K562 (cell line): ENCODE measurements at regions not wholly inside any gene's neighbourhood (a gene's known extent, or its start where the extent isn't known, plus 50 kb on each side); places are given as distances from the start of the nearest gene placed in this dataset.

Experiments used
- ATAC-seq: fragments of 200-7000 bp; cut with Tn5 transposase; 3 replicates; pipeline ENCODE4 v1.9.1; 2020; ENCODE audit warnings: moderate library complexity
- BruUV-seq: library from RNA; stranded (reverse); fragments of 400-500 nt; replicated peaks from 2 replicates; lab custom pipeline; 2021; lab: Mats Ljungman, UMichigan
- CTCF ChIA-PET: fragments of 300-600 bp; formaldehyde crosslinking; extraction: SDS; loops from one replicate; lab custom pipeline; 2021; ENCODE audit warnings: low intra/inter-chr PET ratio; lab: Yijun Ruan, JAX
- POLR2A ChIA-PET: fragments of 300-600, 350-650 bp; sonication (Branson Sonifier 250); formaldehyde crosslinking; extraction: SDS; loops from one replicate; lab custom pipeline; 2021; ENCODE audit warnings: antibody characterized with exemption, inconsistent platforms; lab: Yijun Ruan, JAX
- DNase-seq, 4 experiments: peaks; one replicate each; pipeline versions ENCODE4 v3.0.0 to v3.0.0-alpha.2; 2011 to 2018; ENCODE audit warnings: low spot score in 3 of 4, mixed read lengths in 3 of 4; ENCODE audit errors: extremely low read depth in 1 of 4
- FAIRE-seq: peaks from 2 replicates; lab custom pipeline; 2011; peaks lifted over from hg19 to GRCh38; lab: Jason Lieb, UNC
- H2AFZ ChIP-seq: 2 replicates; pipeline ENCODE4 v1.6.0; 2011; ENCODE audit warnings: low read depth, low read length, control low read depth, inconsistent platforms
- H3K27ac ChIP-seq: fragments of 200-600 bp; 3 replicates; pipeline ENCODE4 v1.8.0; 2011; ENCODE audit warnings: low read depth, mild to moderate bottlenecking, control low read depth, inconsistent platforms, low read length, moderate library complexity, mixed read lengths; ENCODE audit errors: extremely low read depth
- H3K27me3 ChIP-seq, 2 experiments: fragments of 300-600 bp in 1 of 2; 2 replicates in 1 of 2; 3 replicates in 1 of 2; pipeline versions ENCODE4 v1.6.0 to v1.8.0; 2011; ENCODE audit warnings: inconsistent platforms in 2 of 2, low read length in 2 of 2, mild to moderate bottlenecking in 1 of 2, mixed read lengths in 1 of 2, moderate library complexity in 1 of 2; ENCODE audit not compliant: control insufficient read depth in 2 of 2, insufficient read depth in 2 of 2
- H3K36me3 ChIP-seq: fragments of 300-600 bp; 3 replicates; pipeline ENCODE4 v1.8.0; 2011; ENCODE audit warnings: mild to moderate bottlenecking, low read length, inconsistent platforms; ENCODE audit not compliant: control insufficient read depth, insufficient read depth
- H3K4me1 ChIP-seq, 2 experiments: fragments of 200-600 bp in 1 of 2; replicated peaks in 1 of 2; 2 replicates in 1 of 2; 3 replicates in 1 of 2; pipeline versions ENCODE4 v1.5.1 to v1.8.0; 2011; ENCODE audit warnings: inconsistent platforms in 2 of 2, low read length in 2 of 2, mild to moderate bottlenecking in 1 of 2, mixed read lengths in 1 of 2, moderate library complexity in 1 of 2; ENCODE audit not compliant: control insufficient read depth in 2 of 2, insufficient read depth in 2 of 2
- H3K4me2 ChIP-seq: 2 replicates; pipeline ENCODE4 v1.6.1; 2011; ENCODE audit warnings: low read length, control low read depth, inconsistent platforms, mixed read lengths; ENCODE audit not compliant: insufficient read depth
- H3K4me3 ChIP-seq: fragments of 200-600 bp; sonication (generic), shearing (Covaris generic); 2 replicates; pipeline ENCODE4 v1.5.1; 2016; ENCODE audit warnings: control low read depth, inconsistent platforms
- H3K79me2 ChIP-seq: fragments of 200-600 bp; 3 replicates; pipeline ENCODE4 v1.8.0; 2011; ENCODE audit warnings: low read length, inconsistent platforms; ENCODE audit not compliant: control insufficient read depth, insufficient read depth
- H3K9ac ChIP-seq, 2 experiments: 2 replicates each; pipeline versions ENCODE4 v1.6.0 to v1.6.1; 2011; ENCODE audit warnings: low read depth in 2 of 2, low read length in 2 of 2, control low read depth in 1 of 2, inconsistent platforms in 1 of 2, mild to moderate bottlenecking in 1 of 2, mixed read lengths in 1 of 2; ENCODE audit not compliant: insufficient read depth in 1 of 2
- H3K9me1 ChIP-seq: one replicate; pipeline ENCODE4 v1.6.0; 2011; ENCODE audit warnings: inconsistent platforms, mild to moderate bottlenecking, low read length, moderate library complexity; ENCODE audit not compliant: control insufficient read depth, insufficient read depth
- H3K9me3 ChIP-seq: replicated peaks from 2 replicates; pipeline ENCODE4 v1.5.1; 2011; ENCODE audit warnings: low read depth, low read length, inconsistent platforms; ENCODE audit not compliant: control insufficient read depth, insufficient read depth
- H4K20me1 ChIP-seq: replicated peaks from 2 replicates; pipeline ENCODE4 v1.6.1; 2011; ENCODE audit warnings: low read length, inconsistent platforms, mixed read lengths; ENCODE audit not compliant: control insufficient read depth, insufficient read depth
- BRD4 ChIP-seq: fragments of 200-600 bp; sonication (generic); IDR thresholded peaks from 2 replicates; pipeline ENCODE4 v1.6.1; 2017; ENCODE audit warnings: inconsistent platforms
- CC2D1A ChIP-seq: fragments of 450-650 bp; IDR thresholded peaks from 2 replicates; pipeline ENCODE4 v1.6.1; 2017; ENCODE audit warnings: mild to moderate bottlenecking
- DMBX1 ChIP-seq: fragments of 250-450 bp; sonication (Bioruptor Pico); IDR thresholded peaks from 2 replicates; pipeline ENCODE4 v1.8.0; 2022; ENCODE audit warnings: inconsistent platforms, mild to moderate bottlenecking, moderate library complexity, borderline replicate concordance
- EWSR1 ChIP-seq: fragments of 450-650 bp; IDR thresholded peaks from 2 replicates; pipeline ENCODE4 v1.6.1; 2018; ENCODE audit warnings: borderline replicate concordance, mild to moderate bottlenecking, low read depth, moderate library complexity; ENCODE audit not compliant: partially characterized antibody
- KLF6 ChIP-seq: fragments of 250-450 bp; sonication (Bioruptor Pico); IDR thresholded peaks from 2 replicates; pipeline ENCODE4 v1.4.0; 2020; ENCODE audit warnings: mild to moderate bottlenecking, moderate library complexity, borderline replicate concordance
- NFIC ChIP-seq: fragments of 450-650 bp; IDR thresholded peaks from 2 replicates; pipeline ENCODE4 v1.6.1; 2017; ENCODE audit warnings: mild to moderate bottlenecking, inconsistent platforms
- PHB ChIP-seq: fragments of 250-450 bp; sonication (Bioruptor Pico); IDR thresholded peaks from 2 replicates; pipeline ENCODE4 v1.5.0; 2021
- TOE1 ChIP-seq, 2 experiments: fragments of 450-650 bp in 1 of 2; sonication (generic) in 1 of 2; formaldehyde crosslinking in 1 of 2; IDR thresholded peaks; 2 replicates each; pipeline versions ENCODE4 v1.7.1 to v1.8.0; 2016 to 2022; ENCODE audit warnings: borderline replicate concordance in 2 of 2, mild to moderate bottlenecking in 2 of 2, antibody characterized with exemption in 1 of 2, inconsistent platforms in 1 of 2, low read depth in 1 of 2, missing genetic modification reagents in 1 of 2, moderate library complexity in 1 of 2
- YY1 ChIP-seq, 3 experiments: IDR thresholded peaks; 2 replicates each; pipeline ENCODE4 v1.6.1; 2011; ENCODE audit warnings: low read length in 2 of 3, mild to moderate bottlenecking in 2 of 3, moderate library complexity in 2 of 3, borderline replicate concordance in 1 of 3, control low read depth in 1 of 3, low read depth in 1 of 3; ENCODE audit not compliant: insufficient read depth in 3 of 3, insufficient replicate concordance in 2 of 3, control insufficient read depth in 1 of 3, insufficient read length in 1 of 3; ENCODE audit errors: extremely low read depth in 1 of 3
- ZNF699 ChIP-seq: fragments of 250-450 bp; sonication (Bioruptor Pico); IDR thresholded peaks from 2 replicates; pipeline ENCODE4 v1.8.0; 2021; ENCODE audit warnings: mild to moderate bottlenecking, moderate library complexity; ENCODE audit not compliant: insufficient replicate concordance
- WGBS: fragments of 100-300 bp; shearing (Covaris generic); methylation state at CpG from one replicate; pipeline ENCODE4 v1.1.6; 2016; ENCODE audit warnings: low coverage, mixed read lengths; ENCODE audit not compliant: insufficient coverage; ENCODE audit errors: missing lambda C conversion rate; 5-methylcytosine and 5-hydroxymethylcytosine counted together
- in situ Hi-C: fragments of 300-500 bp; cut with MboI; formaldehyde crosslinking; loops from 4 replicates; pipeline ENCODE4 v1.15.0; 2018; ENCODE audit warnings: inconsistent platforms, mixed read lengths
- intact Hi-C: fragments of 100-400 bp; cut with micrococcal nuclease; formaldehyde crosslinking; loops from 2 replicates; pipeline ENCODE4 v1.14.2; 2022
- TF ChIP-seq, protein P1 (sequence below): fragments of 250-450 bp; sonication (Bioruptor Pico); IDR thresholded peaks from 2 replicates; pipeline ENCODE4 v1.5.0; 2021; ENCODE audit warnings: mild to moderate bottlenecking, borderline replicate concordance
- TF ChIP-seq, protein P2 (sequence below): fragments of 250-450 bp; sonication (Bioruptor Pico); IDR thresholded peaks from 2 replicates; pipeline ENCODE4 v1.4.0; 2020; ENCODE audit warnings: mild to moderate bottlenecking, moderate library complexity, borderline replicate concordance
- TF ChIP-seq, protein P3 (sequence below): fragments of 450-650 bp; formaldehyde crosslinking; IDR thresholded peaks from 2 replicates; pipeline ENCODE4 v1.4.0; 2022; ENCODE audit warnings: missing genetic modification characterization

GRCh38 chr10:111199587-111199986, 122.8 kb downstream of the ADRA2A start:
- Histone ChIP-seq H2AFZ (no peak overlapping the region), H3K27ac (no peak overlapping the region), H3K4me2 (no peak overlapping the region), H3K36me3 (no peaks in the 10 kb centered on the region), H3K9me3 (no peaks in the 10 kb centered on the region), H3K4me1 (no peaks in the 10 kb centered on the region), H3K79me2 (no peaks in the 10 kb centered on the region), H3K9me1 (no peaks in the 10 kb centered on the region), H3K4me3 (no peak overlapping the region), H4K20me1 (no peaks in the 10 kb centered on the region), H3K27me3 (no peaks in the 10 kb centered on the region), H3K9ac (no peak overlapping the region)
- in situ Hi-C loops (no loop called here), intact Hi-C loops (no loop called here)
- no peak for ATAC-seq
- no peak for FAIRE-seq
- WGBS: 0% methylated on average over 4 of the region's 4 CpGs
- POLR2A ChIA-PET: no interaction called here
- TF ChIP-seq TOE1 (IDR thresholded peaks at IDR 0.05; ENCODE audit: borderline replicate concordance) (no peak), TOE1 (CRISPR knock-in tag; IDR thresholded peaks at IDR 0.05; ENCODE audit: borderline replicate concordance, low read depth) (no peak), KLF6 (CRISPR knock-in tag) (no peak), ZNF699 (CRISPR knock-in tag) (no peak), EWSR1 (no peak), NFIC (no peak), PHB (CRISPR knock-in tag) (no peak), CC2D1A (no peak), YY1 (IDR thresholded peaks at IDR 0.05; ENCODE audit: borderline replicate concordance in 1 of 3, control insufficient read depth in 1 of 3, extremely low read depth in 1 of 3, insufficient read depth in 3 of 3, insufficient read length in 1 of 3, insufficient replicate concordance in 2 of 3, low read depth in 1 of 3, low read length in 2 of 3) (no peak), BRD4 (no peak), DMBX1 (CRISPR knock-in tag) (no peak)
- TF ChIP-seq, protein P1, sequence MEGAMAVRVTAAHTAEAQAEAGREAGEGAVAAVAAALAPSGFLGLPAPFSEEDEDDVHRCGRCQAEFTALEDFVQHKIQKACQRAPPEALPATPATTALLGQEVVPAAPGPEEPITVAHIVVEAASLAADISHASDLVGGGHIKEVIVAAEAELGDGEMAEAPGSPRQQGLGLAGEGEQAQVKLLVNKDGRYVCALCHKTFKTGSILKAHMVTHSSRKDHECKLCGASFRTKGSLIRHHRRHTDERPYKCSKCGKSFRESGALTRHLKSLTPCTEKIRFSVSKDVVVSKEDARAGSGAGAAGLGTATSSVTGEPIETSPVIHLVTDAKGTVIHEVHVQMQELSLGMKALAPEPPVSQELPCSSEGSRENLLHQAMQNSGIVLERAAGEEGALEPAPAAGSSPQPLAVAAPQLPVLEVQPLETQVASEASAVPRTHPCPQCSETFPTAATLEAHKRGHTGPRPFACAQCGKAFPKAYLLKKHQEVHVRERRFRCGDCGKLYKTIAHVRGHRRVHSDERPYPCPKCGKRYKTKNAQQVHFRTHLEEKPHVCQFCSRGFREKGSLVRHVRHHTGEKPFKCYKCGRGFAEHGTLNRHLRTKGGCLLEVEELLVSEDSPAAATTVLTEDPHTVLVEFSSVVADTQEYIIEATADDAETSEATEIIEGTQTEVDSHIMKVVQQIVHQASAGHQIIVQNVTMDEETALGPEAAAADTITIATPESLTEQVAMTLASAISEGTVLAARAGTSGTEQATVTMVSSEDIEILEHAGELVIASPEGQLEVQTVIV (CRISPR knock-in tag): no peak
- TF ChIP-seq, protein P2, sequence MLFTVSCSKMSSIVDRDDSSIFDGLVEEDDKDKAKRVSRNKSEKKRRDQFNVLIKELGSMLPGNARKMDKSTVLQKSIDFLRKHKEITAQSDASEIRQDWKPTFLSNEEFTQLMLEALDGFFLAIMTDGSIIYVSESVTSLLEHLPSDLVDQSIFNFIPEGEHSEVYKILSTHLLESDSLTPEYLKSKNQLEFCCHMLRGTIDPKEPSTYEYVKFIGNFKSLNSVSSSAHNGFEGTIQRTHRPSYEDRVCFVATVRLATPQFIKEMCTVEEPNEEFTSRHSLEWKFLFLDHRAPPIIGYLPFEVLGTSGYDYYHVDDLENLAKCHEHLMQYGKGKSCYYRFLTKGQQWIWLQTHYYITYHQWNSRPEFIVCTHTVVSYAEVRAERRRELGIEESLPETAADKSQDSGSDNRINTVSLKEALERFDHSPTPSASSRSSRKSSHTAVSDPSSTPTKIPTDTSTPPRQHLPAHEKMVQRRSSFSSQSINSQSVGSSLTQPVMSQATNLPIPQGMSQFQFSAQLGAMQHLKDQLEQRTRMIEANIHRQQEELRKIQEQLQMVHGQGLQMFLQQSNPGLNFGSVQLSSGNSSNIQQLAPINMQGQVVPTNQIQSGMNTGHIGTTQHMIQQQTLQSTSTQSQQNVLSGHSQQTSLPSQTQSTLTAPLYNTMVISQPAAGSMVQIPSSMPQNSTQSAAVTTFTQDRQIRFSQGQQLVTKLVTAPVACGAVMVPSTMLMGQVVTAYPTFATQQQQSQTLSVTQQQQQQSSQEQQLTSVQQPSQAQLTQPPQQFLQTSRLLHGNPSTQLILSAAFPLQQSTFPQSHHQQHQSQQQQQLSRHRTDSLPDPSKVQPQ (CRISPR knock-in tag): no peak
- TF ChIP-seq, protein P3, sequence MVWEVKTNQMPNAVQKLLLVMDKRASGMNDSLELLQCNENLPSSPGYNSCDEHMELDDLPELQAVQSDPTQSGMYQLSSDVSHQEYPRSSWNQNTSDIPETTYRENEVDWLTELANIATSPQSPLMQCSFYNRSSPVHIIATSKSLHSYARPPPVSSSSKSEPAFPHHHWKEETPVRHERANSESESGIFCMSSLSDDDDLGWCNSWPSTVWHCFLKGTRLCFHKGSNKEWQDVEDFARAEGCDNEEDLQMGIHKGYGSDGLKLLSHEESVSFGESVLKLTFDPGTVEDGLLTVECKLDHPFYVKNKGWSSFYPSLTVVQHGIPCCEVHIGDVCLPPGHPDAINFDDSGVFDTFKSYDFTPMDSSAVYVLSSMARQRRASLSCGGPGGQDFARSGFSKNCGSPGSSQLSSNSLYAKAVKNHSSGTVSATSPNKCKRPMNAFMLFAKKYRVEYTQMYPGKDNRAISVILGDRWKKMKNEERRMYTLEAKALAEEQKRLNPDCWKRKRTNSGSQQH (CRISPR knock-in tag): no peak
- BruUV-seq: no TSS peak
- no peak for DNase-seq
- CTCF ChIA-PET: no interaction called here
